ENCODE measurements at regions not wholly inside any gene's neighbourhood (a gene's known extent, or its start where the extent isn't known, plus 50 kb on each side); places are given as distances from the start of the nearest gene placed in this dataset.

GRCh38 chr2:195006856-195007255, 650.2 kb upstream of the SLC39A10 start:
- no peak for TF ChIP-seq CTCF (IDR thresholded peaks at IDR 0.05)
- TF ChIP-seq POLR2AphosphoS5 (IDR thresholded peaks at IDR 0.05), result no peak

Measured in suprapubic skin (tissue), 3 donors.